Breast epithelium (tissue), 3 donors: ENCODE measurements at regions not wholly inside any gene's neighbourhood (a gene's known extent, or its start where the extent isn't known, plus 50 kb on each side); places are given as distances from the start of the nearest gene placed in this dataset.

Source experiments
- CTCF ChIP-seq, 3 donors: fragments of 450-650 bp; IDR thresholded peaks; one replicate each; pipeline ENCODE4 v1.5.1; 2016 to 2017; ENCODE audit warnings: antibody characterized with exemption in 3 of 3, mild to moderate bottlenecking in 3 of 3, moderate library complexity in 3 of 3
- POLR2AphosphoS5 ChIP-seq, 3 donors: sonication (generic); formaldehyde crosslinking; IDR thresholded peaks; one replicate each; pipeline ENCODE4 v1.6.1; 2017; ENCODE audit warnings: antibody characterized with exemption in 3 of 3

DNA sequence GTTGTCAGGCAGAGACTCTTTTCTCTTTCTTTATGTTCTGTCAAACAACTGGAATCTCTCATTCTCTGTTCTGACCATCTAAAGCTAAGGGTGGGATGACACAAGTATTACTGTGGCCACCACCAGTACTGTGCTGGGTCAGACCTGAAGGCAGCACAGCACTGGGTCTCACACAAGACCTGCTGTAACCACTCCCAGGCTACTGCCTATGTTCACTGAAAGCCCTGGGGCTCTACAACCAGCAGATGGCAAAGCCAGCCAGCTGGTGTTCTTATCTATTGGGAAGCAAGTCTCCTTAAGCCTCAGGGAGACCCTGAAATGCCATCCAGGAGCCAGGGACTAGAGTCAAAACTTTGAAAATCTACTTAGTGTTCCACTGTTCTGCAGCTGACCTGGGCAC lies 189.5 kb downstream of the SLCO4C1 start:
- TF ChIP-seq CTCF (IDR thresholded peaks at IDR 0.05) (no peak), POLR2AphosphoS5 (IDR thresholded peaks at IDR 0.05) (no peak)
